Keratinocyte (primary cell): ENCODE measurements at regions not wholly inside any gene's neighbourhood (a gene's known extent, or its start where the extent isn't known, plus 50 kb on each side); places are given as distances from the start of the nearest gene placed in this dataset.

Experiments used
- DNase-seq: peaks from one replicate; pipeline ENCODE4 v3.0.0-alpha.2; 2011; ENCODE audit warnings: low read depth, missing footprints, low spot score
- FAIRE-seq: peaks from 2 replicates; lab custom pipeline; 2011; peaks lifted over from hg19 to GRCh38; lab: Jason Lieb, UNC
- H2AFZ ChIP-seq: 2 replicates; pipeline ENCODE4 v1.6.0; 2012; ENCODE audit warnings: low read length, control low read depth, inconsistent platforms; ENCODE audit not compliant: control insufficient read depth
- H3K27ac ChIP-seq: 2 replicates; pipeline ENCODE4 v1.5.1; 2011; ENCODE audit warnings: low read length; ENCODE audit not compliant: control insufficient read depth, insufficient read depth
- H3K27me3 ChIP-seq: 3 replicates; pipeline ENCODE4 v1.6.0; 2011; ENCODE audit warnings: low read length; ENCODE audit not compliant: control insufficient read depth, insufficient read depth; ENCODE audit errors: extremely low read depth
- H3K36me3 ChIP-seq, 2 experiments: 2 replicates in 1 of 2; 3 replicates in 1 of 2; pipeline ENCODE4 v1.5.1; 2011; ENCODE audit warnings: low read length in 2 of 2, mild to moderate bottlenecking in 1 of 2; ENCODE audit not compliant: control insufficient read depth in 2 of 2, insufficient read depth in 2 of 2; ENCODE audit errors: extremely low read depth in 1 of 2
- H3K4me1 ChIP-seq: 3 replicates; pipeline ENCODE4 v1.5.1; 2011; ENCODE audit warnings: low read length; ENCODE audit not compliant: control insufficient read depth, insufficient read depth; ENCODE audit errors: extremely low read depth
- H3K4me2 ChIP-seq: 3 replicates; pipeline ENCODE4 v1.6.0; 2011; ENCODE audit warnings: low read depth, low read length; ENCODE audit not compliant: control insufficient read depth, insufficient read depth; ENCODE audit errors: extremely low read depth
- H3K4me3 ChIP-seq, 3 experiments: fragments of 200-600 bp in 1 of 3; sonication (generic) in 1 of 3; 2 replicates in 2 of 3; 3 replicates in 1 of 3; pipeline ENCODE4 v1.5.1; 2011 to 2016; ENCODE audit warnings: low read length in 3 of 3, mild to moderate bottlenecking in 3 of 3, control low read depth in 2 of 3, inconsistent platforms in 1 of 3, low read depth in 1 of 3, mixed read lengths in 1 of 3, mixed run types in 1 of 3, moderate library complexity in 1 of 3; ENCODE audit not compliant: control insufficient read depth in 2 of 3, insufficient read depth in 2 of 3; ENCODE audit errors: extremely low read depth in 1 of 3
- H3K79me2 ChIP-seq: 2 replicates; pipeline ENCODE4 v1.6.0; 2012; ENCODE audit warnings: low read length; ENCODE audit not compliant: control insufficient read depth, insufficient read depth
- H3K9ac ChIP-seq: 3 replicates; pipeline ENCODE4 v1.6.0; 2011; ENCODE audit warnings: low read length; ENCODE audit not compliant: control insufficient read depth, insufficient read depth; ENCODE audit errors: extremely low read depth
- H3K9me1 ChIP-seq: 3 replicates; pipeline ENCODE4 v1.6.0; 2011; ENCODE audit warnings: low read length; ENCODE audit not compliant: control insufficient read depth, insufficient read depth; ENCODE audit errors: extremely low read depth
- H3K9me3 ChIP-seq: 2 replicates; pipeline ENCODE4 v1.5.1; 2012; ENCODE audit warnings: low read depth, low read length; ENCODE audit not compliant: control insufficient read depth
- H4K20me1 ChIP-seq: 3 replicates; pipeline ENCODE4 v1.6.0; 2011; ENCODE audit warnings: low read length; ENCODE audit not compliant: control insufficient read depth, insufficient read depth; ENCODE audit errors: extremely low read depth
- CTCF ChIP-seq, 3 experiments: IDR thresholded peaks in 1 of 3; conservative IDR thresholded peaks in 1 of 3; optimal IDR thresholded peaks in 1 of 3; 2 replicates in 2 of 3; 3 replicates in 1 of 3; pipeline versions ENCODE3 to v1.5.1; 2011; ENCODE audit warnings: low read length in 3 of 3, mild to moderate bottlenecking in 3 of 3, moderate library complexity in 2 of 3, control low read depth in 1 of 3, inconsistent platforms in 1 of 3; ENCODE audit not compliant: insufficient read depth in 2 of 3; ENCODE audit errors: extremely low read depth in 1 of 3
- EZH2 ChIP-seq: IDR thresholded peaks from one replicate; pipeline ENCODE4 v1.6.1; 2012; ENCODE audit warnings: inconsistent platforms, mild to moderate bottlenecking, low read length, moderate library complexity
- dilution Hi-C: fragments of 300-500 bp; cut with MboI; formaldehyde crosslinking; loops from one replicate; pipeline ENCODE4 v1.7.0; 2020; ENCODE audit warnings: low sequenced_read_pairs; ENCODE audit not compliant: extremely low pct_ligation_motif_present

DNA sequence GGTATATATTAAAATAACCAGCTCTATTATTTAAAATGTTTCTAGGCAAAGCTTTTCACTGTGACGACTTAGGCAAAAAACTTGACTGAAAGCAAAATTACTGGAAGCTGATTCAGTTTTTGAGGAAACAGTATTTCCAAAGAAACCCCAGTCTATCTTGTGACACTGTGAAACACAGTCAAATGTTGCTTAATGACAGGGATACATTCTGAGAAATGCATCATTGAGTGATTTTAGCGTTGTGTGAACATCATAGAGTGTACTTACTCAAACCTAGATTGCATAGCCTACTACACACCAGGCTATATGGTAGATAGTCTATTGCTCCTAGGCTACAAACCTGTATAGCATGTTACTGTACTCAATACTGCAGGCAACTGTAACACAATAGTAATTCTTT, 116.9 kb upstream of the KCNK1 start:
- Histone ChIP-seq H3K9me3 (no peaks in the 10 kb centered on the region), H2AFZ (no peak overlapping the region), H3K4me3 (no peak overlapping the region), H3K36me3 (no peaks in the 10 kb centered on the region), H3K4me1 (peaks cover under 1% of the 10 kb centered on the region), H3K9ac (no peak overlapping the region), H3K4me2 (no peak overlapping the region), H3K27me3 (peaks cover 6% of the 10 kb centered on the region), H4K20me1 (no peaks in the 10 kb centered on the region), H3K27ac (no peak overlapping the region), H3K9me1 (no peaks in the 10 kb centered on the region), H3K79me2 (no peaks in the 10 kb centered on the region)
- no peak for TF ChIP-seq EZH2
- dilution Hi-C loops, result no loop called here
- DNase-seq (no peak), FAIRE-seq (no peak)

- Histone ChIP-seq H3K4me2 (no peak overlapping the region), H3K4me1 (no peaks in the 10 kb centered on the region), H3K9me3 (no peaks in the 10 kb centered on the region), H3K9ac (no peak overlapping the region), H3K9me1 (no peaks in the 10 kb centered on the region), H3K36me3 (no peaks in the 10 kb centered on the region), H2AFZ (no peak overlapping the region), H3K79me2 (no peaks in the 10 kb centered on the region), H3K4me3 (no peak overlapping the region), H4K20me1 (no peaks in the 10 kb centered on the region), H3K27ac (no peak overlapping the region), H3K27me3 (peaks cover 6% of the 10 kb centered on the region)
- FAIRE-seq (no peak), DNase-seq (no peak)
- dilution Hi-C loops, result no loop called here
- TF ChIP-seq EZH2, result no peak
- TF ChIP-seq CTCF (optimal IDR thresholded peaks at IDR 0.05 in 1 of 3, IDR thresholded peaks at IDR 0.05 in 1 of 3, conservative IDR thresholded peaks at IDR 0.05 in 1 of 3; ENCODE audit: extremely low read depth in 1 of 3, insufficient read depth in 2 of 3, low read length in 3 of 3), result no peak
Measured at GRCh38 chr1:233497679-233498078, 116.2 kb upstream of the KCNK1 start.

DNA sequence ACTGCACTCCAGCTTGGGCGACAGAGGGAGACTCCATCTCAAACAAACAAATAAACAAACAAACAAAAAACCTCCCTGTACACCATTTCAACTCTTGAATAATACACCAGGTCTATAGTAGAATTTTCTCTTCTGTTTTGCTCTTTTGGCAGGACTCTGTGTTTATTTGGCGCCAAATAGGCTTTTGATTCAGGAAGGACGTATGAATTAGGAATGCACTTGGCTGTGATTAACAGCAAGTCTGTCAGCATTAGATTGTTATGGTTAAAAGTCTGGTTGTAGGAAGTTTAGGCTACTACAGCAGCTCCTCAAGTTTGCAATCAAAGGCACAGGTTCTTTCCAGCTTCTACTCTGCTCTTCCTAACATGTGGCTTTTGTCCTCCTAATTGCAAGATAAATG, 113.8 kb upstream of the KCNK1 start:
- no peaks in the 10 kb centered on the region for H3K9me1 ChIP-seq
- dilution Hi-C loops, result no loop called here
- FAIRE-seq (no peak), DNase-seq (no peak)
- H3K27me3 ChIP-seq, result peaks cover 6% of the 10 kb centered on the region
- no peaks in the 10 kb centered on the region for H3K79me2 ChIP-seq
- H3K36me3 ChIP-seq, result no peaks in the 10 kb centered on the region
- H3K4me1 ChIP-seq, result no peaks in the 10 kb centered on the region
- no peak for TF ChIP-seq CTCF (optimal IDR thresholded peaks at IDR 0.05 in 1 of 3, IDR thresholded peaks at IDR 0.05 in 1 of 3, conservative IDR thresholded peaks at IDR 0.05 in 1 of 3; ENCODE audit: extremely low read depth in 1 of 3, insufficient read depth in 2 of 3, low read length in 3 of 3)
- no peak for TF ChIP-seq EZH2
- no peak overlapping the region for H3K27ac ChIP-seq
- no peak overlapping the region for H2AFZ ChIP-seq
- no peak overlapping the region for H3K9ac ChIP-seq
- no peak overlapping the region for H3K4me3 ChIP-seq
- no peaks in the 10 kb centered on the region for H4K20me1 ChIP-seq
- no peaks in the 10 kb centered on the region for H3K9me3 ChIP-seq
- no peak overlapping the region for H3K4me2 ChIP-seq
